GM18508 (cell line): ENCODE measurements at regions not wholly inside any gene's neighbourhood (a gene's known extent, or its start where the extent isn't known, plus 50 kb on each side); places are given as distances from the start of the nearest gene placed in this dataset.
"Not testable (repeated sequence)": the region's sequence is repeated elsewhere in the genome, so short reads cannot be mapped to it uniquely, and the experiment has no call there.

ENCODE experiments used
- ATAC-seq: cut with Tn5 transposase; IDR thresholded peaks from one replicate; pipeline ENCODE4 v1.9.1; 2021; ENCODE audit warnings: moderate number of reproducible peaks; ENCODE audit not compliant: insufficient read depth, unreplicated experiment

DNA sequence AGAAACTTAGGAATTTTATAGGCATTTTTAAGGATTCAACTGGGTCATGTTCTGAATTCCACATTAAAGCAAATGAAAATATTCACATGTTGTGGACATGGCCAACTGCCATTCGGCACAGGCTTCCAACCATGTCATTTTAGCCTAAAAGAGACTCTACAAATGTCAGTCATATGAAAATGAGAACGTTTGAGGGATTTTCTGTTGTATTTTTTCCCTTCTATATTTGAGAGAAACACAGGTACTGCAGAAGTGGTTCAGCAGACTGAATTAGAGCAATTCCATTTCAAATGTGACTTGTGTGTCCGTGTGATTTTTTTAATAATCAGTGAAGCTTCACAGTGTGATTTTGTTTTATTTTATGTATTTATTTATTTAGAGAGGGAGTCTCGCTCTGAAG lies 124.3 kb downstream of the TP53TG3F start:
- ATAC-seq, result not testable (repeated sequence)

DNA sequence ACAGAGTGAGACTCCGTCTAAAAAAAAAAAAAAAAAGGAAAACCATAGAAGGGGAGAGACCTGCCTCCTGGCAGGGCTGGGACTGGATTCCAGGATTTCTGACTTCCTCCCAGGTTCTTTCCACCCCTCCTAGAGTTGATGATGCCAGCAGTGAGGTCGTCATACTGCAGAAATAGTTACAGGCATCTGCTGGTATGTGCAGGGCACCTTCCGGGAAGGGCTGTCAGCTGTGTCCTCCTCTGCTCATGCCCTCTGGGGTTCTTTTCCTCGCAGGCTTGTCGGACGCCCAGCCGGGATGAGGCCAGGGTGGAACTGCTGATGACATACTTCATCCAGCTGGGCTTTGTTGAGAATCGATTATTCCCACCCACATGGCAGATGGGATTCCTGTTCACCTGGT lies 129.2 kb downstream of the TP53TG3F start:
- not testable (repeated sequence) for ATAC-seq

- ATAC-seq, result not testable (repeated sequence)
Observed at GRCh38 chr16:33593344-33593743, 133.9 kb downstream of the TP53TG3F start.

DNA sequence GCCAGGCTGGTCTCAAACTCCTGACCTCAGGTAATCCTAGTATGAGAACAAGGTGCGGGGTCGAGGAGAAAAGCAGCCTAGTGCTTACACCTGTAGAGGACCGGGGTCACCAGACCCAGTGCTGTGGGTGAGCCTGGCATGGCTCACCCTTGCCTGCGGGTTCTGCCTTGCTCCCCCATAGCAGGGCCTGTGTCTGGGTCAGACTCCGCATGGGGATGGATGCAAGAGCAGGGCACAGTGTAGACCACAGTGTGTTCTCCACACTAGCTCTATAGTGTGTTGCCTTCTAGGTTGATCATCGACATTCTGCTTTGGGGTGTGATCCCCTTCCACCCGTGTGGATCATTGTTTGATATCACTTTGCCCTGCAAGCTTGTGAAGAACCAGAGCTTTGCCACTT lies 135.7 kb downstream of the TP53TG3F start:
- ATAC-seq, result not testable (repeated sequence)

DNA sequence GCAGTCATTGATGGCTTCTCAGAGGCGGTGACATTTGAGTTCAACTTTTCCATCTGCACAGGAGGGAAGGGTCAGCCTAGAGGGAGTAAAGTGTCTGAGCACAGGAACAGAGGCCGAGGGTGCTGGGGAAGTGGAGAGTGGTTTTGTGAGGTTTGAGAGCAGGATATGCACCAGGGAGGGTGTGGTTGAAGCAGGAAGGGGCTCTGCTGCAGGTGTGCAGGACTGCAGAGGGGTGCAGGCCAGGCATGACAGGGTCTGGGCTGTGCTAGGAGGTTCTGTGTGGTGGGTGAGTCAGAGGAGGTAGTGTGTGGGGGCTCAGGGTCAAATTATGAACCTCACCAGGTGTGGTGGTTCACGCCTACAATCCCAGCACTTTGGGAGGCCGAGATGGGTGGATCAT lies 141.6 kb downstream of the TP53TG3F start:
- ATAC-seq, result not testable (repeated sequence)

GRCh38 chr16:33623535-33624077 lies 164.2 kb downstream of the TP53TG3F start:
- not testable (repeated sequence) for ATAC-seq

GRCh38 chr16:33628895-33629294 lies 169.5 kb downstream of the TP53TG3F start:
- ATAC-seq, result not testable (repeated sequence)

GRCh38 chr16:33631713-33632112 lies 172.3 kb downstream of the TP53TG3F start:
- not testable (repeated sequence) for ATAC-seq

DNA sequence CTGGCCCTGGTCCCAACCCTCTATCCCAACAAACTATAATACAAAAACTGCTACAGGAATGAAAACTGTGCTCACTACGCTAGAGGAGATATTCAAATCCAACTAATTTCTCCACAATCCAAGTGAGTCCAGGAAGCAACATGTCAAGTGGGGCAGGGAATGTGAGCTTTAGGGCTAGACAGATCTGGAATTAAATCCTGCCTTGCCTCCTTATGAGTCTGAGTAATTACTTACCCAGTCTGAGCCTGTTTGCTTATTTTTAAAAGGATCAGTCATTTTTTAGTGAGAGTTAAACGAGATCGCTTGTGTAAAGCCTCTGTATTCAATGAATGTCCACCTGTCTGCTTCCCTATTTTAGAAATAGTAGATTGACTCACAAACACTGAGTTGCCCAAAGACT lies 174.6 kb downstream of the TP53TG3F start:
- ATAC-seq, result not testable (repeated sequence)

DNA sequence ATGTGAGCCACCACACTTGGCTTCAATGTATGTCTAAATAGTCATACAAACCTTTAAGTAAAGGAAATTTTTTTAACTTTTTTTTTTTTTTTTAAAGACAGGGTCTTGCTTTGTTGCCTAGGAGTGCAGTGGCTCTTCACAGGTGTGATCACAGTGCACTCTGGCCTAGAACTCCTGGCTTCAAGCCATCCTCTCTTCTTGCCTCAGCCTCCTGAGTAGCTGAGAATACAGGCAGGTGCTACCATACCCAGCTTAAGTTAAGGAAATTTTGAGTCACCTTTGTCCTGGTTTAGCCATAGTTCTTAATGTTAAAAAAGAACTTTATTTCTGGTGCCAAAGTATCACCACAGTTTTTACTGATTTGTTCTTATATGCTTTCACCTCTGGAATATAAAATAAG lies 177.3 kb downstream of the TP53TG3F start:
- not testable (repeated sequence) for ATAC-seq

DNA sequence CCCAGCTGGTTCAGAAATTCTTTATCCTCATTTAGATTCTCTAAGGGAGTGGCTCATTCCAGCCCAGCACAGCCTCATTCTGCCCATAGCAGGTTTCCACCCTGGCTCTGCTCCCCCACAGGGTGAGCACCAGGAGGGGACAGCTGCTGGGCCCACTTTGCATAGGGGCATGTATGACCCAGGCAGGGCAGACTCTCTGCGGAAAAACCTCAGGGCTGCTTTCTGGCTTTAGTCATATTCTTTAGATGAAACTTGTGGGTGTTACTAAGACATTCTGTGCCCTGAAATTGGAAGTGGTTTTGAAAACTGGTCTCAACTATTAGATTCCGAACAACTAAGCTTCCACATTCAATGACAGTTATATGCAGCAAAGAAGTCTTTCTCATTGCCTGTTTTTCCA lies 183.9 kb downstream of the TP53TG3F start:
- peak; percentile 84 for ATAC-seq

DNA sequence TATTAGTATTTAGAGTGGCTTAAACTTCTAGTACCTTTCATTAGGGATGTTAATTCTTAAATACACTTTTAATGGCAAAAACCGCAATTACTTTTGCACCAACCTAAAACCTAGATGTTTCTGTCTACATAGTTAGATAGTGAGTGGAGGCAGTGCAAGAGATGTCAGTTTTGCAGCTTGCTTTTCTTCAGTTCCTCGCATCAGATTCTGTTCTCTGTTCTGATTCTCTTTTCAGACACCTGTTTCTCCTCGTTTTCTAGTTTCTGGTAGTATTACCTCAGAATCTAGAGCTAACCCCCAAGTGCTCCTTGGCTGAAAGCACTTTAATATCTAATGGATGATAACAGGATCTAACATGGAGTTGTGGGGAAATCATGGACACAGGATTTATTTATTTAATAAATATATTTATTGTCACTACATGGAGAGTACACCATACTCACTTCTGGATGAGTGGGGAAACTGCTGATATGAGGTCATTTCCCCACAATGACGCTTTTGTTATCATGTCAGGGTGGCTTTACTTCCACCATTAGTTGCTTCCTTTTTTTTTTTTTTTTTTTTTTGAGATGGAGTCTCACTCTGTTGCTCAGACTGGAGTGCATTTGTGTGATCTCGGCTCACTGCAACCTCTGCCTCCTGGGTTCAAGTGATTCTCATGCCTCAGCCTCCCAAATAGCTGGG lies 184.4 kb downstream of the TP53TG3F start:
- peak; percentile 25 for ATAC-seq

- not testable (repeated sequence) for ATAC-seq
Observed at GRCh38 chr16:33646386-33646785, 187.0 kb downstream of the TP53TG3F start.

GRCh38 chr16:33655756-33656155 lies 196.3 kb downstream of the TP53TG3F start:
- not testable (repeated sequence) for ATAC-seq

DNA sequence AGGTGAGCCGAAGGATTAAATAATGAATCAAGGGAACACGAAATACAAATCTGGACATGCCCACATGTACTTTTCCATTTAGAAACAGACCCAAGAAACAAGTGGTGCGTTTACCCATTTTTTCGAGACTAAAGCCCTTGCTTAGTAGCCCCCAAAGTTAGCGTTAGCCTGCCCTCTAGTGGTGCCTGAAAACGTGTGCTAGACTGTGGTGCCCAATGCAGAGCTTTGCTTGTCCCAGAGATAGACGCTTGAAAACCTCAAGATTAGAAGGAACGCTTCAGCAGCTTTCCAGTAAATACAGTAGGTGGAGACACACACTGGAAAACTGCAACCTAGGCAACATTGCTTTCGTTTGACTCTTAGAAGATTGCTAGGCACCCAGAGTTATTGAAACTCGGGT lies 197.0 kb downstream of the TP53TG3F start:
- peak; percentile 49 for ATAC-seq

DNA sequence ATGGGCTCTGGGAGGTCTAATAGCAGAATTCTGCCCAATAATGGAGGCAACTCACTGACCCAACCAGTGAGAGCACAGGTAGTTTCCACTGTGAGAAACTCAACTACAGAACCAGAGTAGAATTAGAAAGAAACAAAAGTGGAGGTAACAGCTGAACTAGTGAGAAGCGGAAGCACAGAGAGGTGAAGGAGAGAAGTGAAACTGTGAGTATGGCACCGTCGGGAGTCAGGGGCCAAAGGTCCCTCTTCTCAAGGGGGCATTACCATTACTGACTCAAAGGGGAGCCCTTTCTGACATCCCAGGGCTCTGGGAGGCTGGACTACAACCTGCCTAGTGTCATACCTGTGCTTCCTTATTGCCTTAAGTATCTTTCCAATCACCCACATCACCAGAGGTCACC lies 198.3 kb downstream of the TP53TG3F start:
- peak; percentile 60 for ATAC-seq

DNA sequence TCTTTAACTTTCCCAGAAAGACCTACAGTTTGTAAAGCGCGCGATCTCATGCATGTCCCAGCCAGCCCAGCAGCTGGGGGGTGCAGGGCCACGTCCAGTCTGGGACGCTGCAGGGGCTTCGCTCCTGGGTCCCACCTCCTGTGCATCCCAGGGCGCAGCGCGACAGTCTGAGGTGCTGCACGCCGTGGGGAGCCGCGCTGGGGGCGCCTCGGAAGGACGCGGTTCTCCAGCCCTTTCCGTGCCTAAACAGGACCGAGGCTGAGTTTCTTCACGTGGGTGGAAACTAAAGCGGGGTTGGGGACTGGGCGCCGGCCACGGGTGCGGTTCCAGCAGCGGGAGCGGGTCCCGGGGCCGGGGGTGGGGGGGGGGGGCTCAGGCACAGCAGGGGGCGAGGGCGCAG lies 221.4 kb downstream of the TP53TG3F start:
- ATAC-seq, result not testable (repeated sequence)

DNA sequence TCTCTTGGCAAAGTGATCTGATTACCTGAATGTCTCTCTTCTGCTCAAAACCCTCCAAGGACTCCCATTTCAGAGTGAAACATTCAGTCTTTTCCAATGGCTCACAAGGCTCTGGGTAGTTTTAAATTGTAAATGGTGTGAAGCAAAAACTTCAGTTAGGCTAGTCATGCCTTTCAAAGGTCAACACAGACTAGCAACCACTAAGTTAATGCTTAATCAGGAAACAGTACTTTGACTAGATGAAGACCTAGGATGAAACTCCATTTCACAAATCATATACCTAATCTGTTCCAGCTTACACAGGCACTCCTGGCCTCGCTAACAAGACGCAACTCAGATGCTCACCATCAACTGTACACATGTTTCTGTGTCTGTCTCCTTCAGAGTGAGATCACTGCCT lies 240.9 kb downstream of the TP53TG3F start:
- ATAC-seq, result not testable (repeated sequence)

DNA sequence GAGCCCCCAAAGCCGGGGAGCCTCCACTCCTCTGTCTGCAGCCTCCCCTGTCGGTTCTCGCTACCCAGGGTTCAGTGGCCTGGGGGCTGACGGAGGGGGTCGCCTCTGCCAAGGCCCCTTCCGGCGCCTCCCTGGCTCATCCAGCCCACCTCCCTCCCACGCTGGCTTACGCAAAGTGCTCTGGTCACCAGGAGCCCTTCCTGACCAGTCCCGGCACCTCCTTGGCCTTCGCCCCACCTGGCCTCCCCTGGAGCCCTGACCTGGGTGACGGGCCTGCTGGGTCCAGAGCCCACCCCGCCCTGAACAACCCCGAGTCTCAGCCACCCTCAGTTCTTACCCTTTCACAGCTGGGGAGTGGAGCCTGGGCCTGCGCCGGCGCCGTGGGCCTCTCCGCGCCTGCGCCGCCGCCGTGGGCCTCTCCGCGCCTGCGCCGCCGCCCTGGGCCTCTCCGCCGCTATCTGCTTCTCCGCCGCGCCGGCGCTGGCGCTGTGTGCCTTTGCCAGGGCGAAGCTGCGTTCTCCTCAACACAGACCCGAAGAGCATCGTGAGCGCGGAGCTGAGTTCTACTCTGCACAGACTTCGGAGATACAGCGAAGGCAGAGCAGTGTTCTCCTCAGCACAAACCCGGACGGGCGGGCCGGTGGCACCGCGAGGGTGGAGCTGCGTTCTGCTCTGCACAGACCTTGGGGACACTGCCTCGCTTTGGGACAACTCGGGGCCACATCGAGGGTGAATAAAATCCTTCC lies 247.6 kb downstream of the TP53TG3F start:
- ATAC-seq, result not testable (repeated sequence)

GRCh38 chr16:33707591-33707934 lies 248.2 kb downstream of the TP53TG3F start:
- ATAC-seq, result not testable (repeated sequence)
